ENCODE measurements at regions not wholly inside any gene's neighbourhood (a gene's known extent, or its start where the extent isn't known, plus 50 kb on each side); places are given as distances from the start of the nearest gene placed in this dataset.

GRCh38 chr9:678897-679296 lies 162.6 kb upstream of the DMRT1 start:
- H3K4me3 ChIP-seq (ENCODE audit: low read depth, low read length): no peak overlapping the region
- no peak for DNase-seq (ENCODE audit: low read depth, low spot score)
- in situ Hi-C loops (cut with HindIII; ENCODE audit: low sequenced_read_pairs): no loop called here
- TF ChIP-seq CTCF (IDR thresholded peaks at IDR 0.05; ENCODE audit: low read depth, low read length): no peak

- in situ Hi-C loops (cut with HindIII; ENCODE audit: low sequenced_read_pairs): no loop called here
- TF ChIP-seq CTCF (IDR thresholded peaks at IDR 0.05; ENCODE audit: low read depth, low read length): no peak
- no peak overlapping the region for H3K4me3 ChIP-seq (ENCODE audit: low read depth, low read length)
- no peak for DNase-seq (ENCODE audit: low read depth, low spot score)
Observed at GRCh38 chr9:679462-679861, 162.0 kb upstream of the DMRT1 start.

GRCh38 chr9:680106-680505 lies 161.4 kb upstream of the DMRT1 start:
- in situ Hi-C loops (cut with HindIII; ENCODE audit: low sequenced_read_pairs): no loop called here
- DNase-seq (ENCODE audit: low read depth, low spot score): peak; percentile 50
- no peak for TF ChIP-seq CTCF (IDR thresholded peaks at IDR 0.05; ENCODE audit: low read depth, low read length)
- H3K4me3 ChIP-seq (ENCODE audit: low read depth, low read length): no peak overlapping the region

GRCh38 chr9:682633-683508 lies 158.6 kb upstream of the DMRT1 start:
- in situ Hi-C loops (cut with HindIII; ENCODE audit: low sequenced_read_pairs): no loop called here
- no peak overlapping the region for H3K4me3 ChIP-seq (ENCODE audit: low read depth, low read length)
- DNase-seq (ENCODE audit: low read depth, low spot score): peak; percentile 62
- TF ChIP-seq CTCF (IDR thresholded peaks at IDR 0.05; ENCODE audit: low read depth, low read length): peak; percentile 2

GRCh38 chr9:683509-684021 lies 157.9 kb upstream of the DMRT1 start:
- in situ Hi-C loops (cut with HindIII; ENCODE audit: low sequenced_read_pairs): no loop called here
- peak; percentile 46 for DNase-seq (ENCODE audit: low read depth, low spot score)

More at GRCh38 chr9:683509-684021, 157.9 kb upstream of the DMRT1 start:
- TF ChIP-seq CTCF (IDR thresholded peaks at IDR 0.05; ENCODE audit: low read depth, low read length): no peak
- no peak overlapping the region for H3K4me3 ChIP-seq (ENCODE audit: low read depth, low read length)
